ENCODE measurements at regions not wholly inside any gene's neighbourhood (a gene's known extent, or its start where the extent isn't known, plus 50 kb on each side); places are given as distances from the start of the nearest gene placed in this dataset.

GRCh38 chr4:71259911-71260331, 78.9 kb upstream of the SLC4A4 start:
- Mint-ChIP-seq H3K9me3 (ENCODE audit: low read depth) (no peaks in the 10 kb centered on the region), H3K4me3 (ENCODE audit: low read depth) (no peak overlapping the region), H3K4me1 (ENCODE audit: low read depth) (peaks cover 54% of the 10 kb centered on the region), H3K36me3 (ENCODE audit: insufficient read depth) (peaks cover 27% of the 10 kb centered on the region), H3K27ac (no peak overlapping the region), H3K27me3 (no peaks in the 10 kb centered on the region)
- DNase-seq (ENCODE audit: low spot score, unreplicated experiment), result no peak
- no peak for TF ChIP-seq CTCF (IDR thresholded peaks at IDR 0.05; ENCODE audit: unreplicated experiment)

GRCh38 chr4:71260544-71260943, 78.3 kb upstream of the SLC4A4 start:
- H3K36me3 Mint-ChIP-seq (ENCODE audit: insufficient read depth), result peaks cover 25% of the 10 kb centered on the region
- no peak for TF ChIP-seq CTCF (IDR thresholded peaks at IDR 0.05; ENCODE audit: unreplicated experiment)
- no peak overlapping the region for H3K27ac Mint-ChIP-seq
- H3K4me3 Mint-ChIP-seq (ENCODE audit: low read depth), result no peak overlapping the region
- peaks cover 56% of the 10 kb centered on the region for H3K4me1 Mint-ChIP-seq (ENCODE audit: low read depth)
- no peak for DNase-seq (ENCODE audit: low spot score, unreplicated experiment)
- H3K27me3 Mint-ChIP-seq, result no peaks in the 10 kb centered on the region
- H3K9me3 Mint-ChIP-seq (ENCODE audit: low read depth), result no peaks in the 10 kb centered on the region

- peak overlapping the region; percentile 90 for H3K27ac Mint-ChIP-seq
- TF ChIP-seq CTCF (IDR thresholded peaks at IDR 0.05; ENCODE audit: unreplicated experiment), result no peak
- peaks cover 24% of the 10 kb centered on the region for H3K36me3 Mint-ChIP-seq (ENCODE audit: insufficient read depth)
- no peak for DNase-seq (ENCODE audit: low spot score, unreplicated experiment)
- H3K9me3 Mint-ChIP-seq (ENCODE audit: low read depth), result no peaks in the 10 kb centered on the region
- peaks cover 52% of the 10 kb centered on the region for H3K4me1 Mint-ChIP-seq (ENCODE audit: low read depth)
- H3K27me3 Mint-ChIP-seq, result no peaks in the 10 kb centered on the region
- H3K4me3 Mint-ChIP-seq (ENCODE audit: low read depth), result no peak overlapping the region
Measured at GRCh38 chr4:71261001-71261400, 77.8 kb upstream of the SLC4A4 start.

- no peaks in the 10 kb centered on the region for H3K9me3 Mint-ChIP-seq (ENCODE audit: low read depth)
- peaks cover 21% of the 10 kb centered on the region for H3K36me3 Mint-ChIP-seq (ENCODE audit: insufficient read depth)
- H3K27me3 Mint-ChIP-seq, result no peaks in the 10 kb centered on the region
- TF ChIP-seq CTCF (IDR thresholded peaks at IDR 0.05; ENCODE audit: unreplicated experiment), result no peak
- no peak overlapping the region for H3K4me3 Mint-ChIP-seq (ENCODE audit: low read depth)
- H3K27ac Mint-ChIP-seq, result peak overlapping the region; percentile 18
- H3K4me1 Mint-ChIP-seq (ENCODE audit: low read depth), result peaks cover 52% of the 10 kb centered on the region
- no peak for DNase-seq (ENCODE audit: low spot score, unreplicated experiment)
Measured at GRCh38 chr4:71261633-71262121, 77.1 kb upstream of the SLC4A4 start.

- Mint-ChIP-seq H3K27me3 (no peaks in the 10 kb centered on the region), H3K9me3 (ENCODE audit: low read depth) (no peaks in the 10 kb centered on the region), H3K27ac (peak overlapping the region; percentile 18), H3K4me3 (ENCODE audit: low read depth) (no peak overlapping the region), H3K36me3 (ENCODE audit: insufficient read depth) (peaks cover 20% of the 10 kb centered on the region), H3K4me1 (ENCODE audit: low read depth) (peaks cover 54% of the 10 kb centered on the region)
- DNase-seq (ENCODE audit: low spot score, unreplicated experiment), result no peak
- TF ChIP-seq CTCF (IDR thresholded peaks at IDR 0.05; ENCODE audit: unreplicated experiment), result no peak
Measured at GRCh38 chr4:71262161-71262560, 76.7 kb upstream of the SLC4A4 start.
